ENCODE measurements at regions not wholly inside any gene's neighbourhood (a gene's known extent, or its start where the extent isn't known, plus 50 kb on each side); places are given as distances from the start of the nearest gene placed in this dataset.

- CTCF ChIA-PET = no interaction called here
- H3K27me3 Mint-ChIP-seq (ENCODE audit: unreplicated experiment) = no peaks in the 10 kb centered on the region
- no peak for DNase-seq
- intact Hi-C loops (cut with micrococcal nuclease; ENCODE audit: unreplicated experiment) = no loop called here
- no peaks in the 10 kb centered on the region for H3K36me3 Mint-ChIP-seq (ENCODE audit: insufficient read depth, unreplicated experiment)
- H3K27ac Mint-ChIP-seq (ENCODE audit: unreplicated experiment) = no peak overlapping the region
- no peaks in the 10 kb centered on the region for H3K9me3 Mint-ChIP-seq (ENCODE audit: low read depth, unreplicated experiment)
- BruUV-seq (replicated peaks) = no TSS peak
- no peak overlapping the region for H3K4me3 Mint-ChIP-seq (ENCODE audit: low read depth, unreplicated experiment)
- TF ChIP-seq, protein P1, sequence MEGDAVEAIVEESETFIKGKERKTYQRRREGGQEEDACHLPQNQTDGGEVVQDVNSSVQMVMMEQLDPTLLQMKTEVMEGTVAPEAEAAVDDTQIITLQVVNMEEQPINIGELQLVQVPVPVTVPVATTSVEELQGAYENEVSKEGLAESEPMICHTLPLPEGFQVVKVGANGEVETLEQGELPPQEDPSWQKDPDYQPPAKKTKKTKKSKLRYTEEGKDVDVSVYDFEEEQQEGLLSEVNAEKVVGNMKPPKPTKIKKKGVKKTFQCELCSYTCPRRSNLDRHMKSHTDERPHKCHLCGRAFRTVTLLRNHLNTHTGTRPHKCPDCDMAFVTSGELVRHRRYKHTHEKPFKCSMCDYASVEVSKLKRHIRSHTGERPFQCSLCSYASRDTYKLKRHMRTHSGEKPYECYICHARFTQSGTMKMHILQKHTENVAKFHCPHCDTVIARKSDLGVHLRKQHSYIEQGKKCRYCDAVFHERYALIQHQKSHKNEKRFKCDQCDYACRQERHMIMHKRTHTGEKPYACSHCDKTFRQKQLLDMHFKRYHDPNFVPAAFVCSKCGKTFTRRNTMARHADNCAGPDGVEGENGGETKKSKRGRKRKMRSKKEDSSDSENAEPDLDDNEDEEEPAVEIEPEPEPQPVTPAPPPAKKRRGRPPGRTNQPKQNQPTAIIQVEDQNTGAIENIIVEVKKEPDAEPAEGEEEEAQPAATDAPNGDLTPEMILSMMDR (IDR thresholded peaks at IDR 0.05; ENCODE audit: unreplicated experiment) = no peak
- H3K4me1 Mint-ChIP-seq (ENCODE audit: low read depth, unreplicated experiment) = no peaks in the 10 kb centered on the region
Observed at GRCh38 chr2:118459426-118459825, 371.2 kb downstream of the INSIG2 start.

DNA sequence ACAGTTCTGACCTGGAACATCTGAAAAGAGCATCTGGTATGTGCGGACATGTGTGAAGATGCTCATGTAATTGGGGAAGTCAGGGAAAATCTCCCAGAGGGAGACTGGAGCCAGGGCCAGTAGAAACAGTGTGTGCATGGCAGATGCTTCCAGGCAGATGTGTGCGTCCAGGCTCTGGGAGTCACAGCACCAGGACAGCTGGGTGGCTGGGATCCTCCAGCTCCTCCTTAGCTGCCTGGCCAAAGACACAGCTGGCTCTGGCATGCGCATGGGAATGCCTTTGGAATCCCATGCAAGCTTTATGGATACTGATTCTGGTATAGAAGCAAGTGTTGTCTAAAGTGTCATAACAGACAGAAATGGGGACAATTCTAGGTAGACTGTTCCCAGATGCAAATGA lies 369.7 kb downstream of the INSIG2 start:
- H3K4me3 Mint-ChIP-seq (ENCODE audit: low read depth, unreplicated experiment) = no peak overlapping the region
- CTCF ChIA-PET = no interaction called here
- H3K9me3 Mint-ChIP-seq (ENCODE audit: low read depth, unreplicated experiment) = peaks cover 3% of the 10 kb centered on the region
- BruUV-seq (replicated peaks) = no TSS peak
- DNase-seq = no peak
- intact Hi-C loops (cut with micrococcal nuclease; ENCODE audit: unreplicated experiment) = no loop called here
- no peaks in the 10 kb centered on the region for H3K36me3 Mint-ChIP-seq (ENCODE audit: insufficient read depth, unreplicated experiment)
- no peaks in the 10 kb centered on the region for H3K27me3 Mint-ChIP-seq (ENCODE audit: unreplicated experiment)
- no peak overlapping the region for H3K27ac Mint-ChIP-seq (ENCODE audit: unreplicated experiment)
- no peaks in the 10 kb centered on the region for H3K4me1 Mint-ChIP-seq (ENCODE audit: low read depth, unreplicated experiment)
- TF ChIP-seq, protein P1 (IDR thresholded peaks at IDR 0.05; ENCODE audit: unreplicated experiment) = no peak

DNA sequence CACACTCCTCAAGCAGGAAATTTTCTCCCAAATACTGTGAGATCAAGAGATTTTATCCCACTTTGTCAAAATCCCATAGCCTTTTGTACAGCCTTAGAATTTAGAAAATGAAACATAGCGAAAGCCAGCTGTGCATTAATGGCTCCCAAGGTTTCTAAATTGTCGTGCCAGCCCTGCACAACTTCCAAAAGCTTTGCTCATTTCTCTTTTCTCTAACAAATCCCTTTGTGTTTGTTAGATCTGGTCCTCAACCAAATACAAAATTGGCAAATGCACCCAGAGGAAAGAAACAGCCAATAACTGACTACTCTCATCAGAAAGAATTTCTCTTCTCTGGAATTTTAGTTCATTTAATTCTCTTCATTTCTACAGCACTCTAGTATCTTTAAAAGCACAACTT lies 361.1 kb downstream of the INSIG2 start:
- H3K4me1 Mint-ChIP-seq (ENCODE audit: low read depth, unreplicated experiment) = peaks cover 2% of the 10 kb centered on the region
- no peaks in the 10 kb centered on the region for H3K36me3 Mint-ChIP-seq (ENCODE audit: insufficient read depth, unreplicated experiment)
- H3K9me3 Mint-ChIP-seq (ENCODE audit: low read depth, unreplicated experiment) = peaks cover 3% of the 10 kb centered on the region
- CTCF ChIA-PET = no interaction called here
- TF ChIP-seq, protein P1 (IDR thresholded peaks at IDR 0.05; ENCODE audit: unreplicated experiment) = no peak
- no peak overlapping the region for H3K27ac Mint-ChIP-seq (ENCODE audit: unreplicated experiment)
- intact Hi-C loops (cut with micrococcal nuclease; ENCODE audit: unreplicated experiment) = no loop called here
- BruUV-seq (replicated peaks) = no TSS peak
- H3K27me3 Mint-ChIP-seq (ENCODE audit: unreplicated experiment) = no peaks in the 10 kb centered on the region
- H3K4me3 Mint-ChIP-seq (ENCODE audit: low read depth, unreplicated experiment) = no peak overlapping the region
- DNase-seq = no peak

- no TSS peak for BruUV-seq (replicated peaks)
- H3K27ac Mint-ChIP-seq (ENCODE audit: unreplicated experiment) = peak overlapping the region; percentile 85
- no peaks in the 10 kb centered on the region for H3K36me3 Mint-ChIP-seq (ENCODE audit: insufficient read depth, unreplicated experiment)
- TF ChIP-seq, protein P1 (IDR thresholded peaks at IDR 0.05; ENCODE audit: unreplicated experiment) = no peak
- no peaks in the 10 kb centered on the region for H3K27me3 Mint-ChIP-seq (ENCODE audit: unreplicated experiment)
- peaks cover 5% of the 10 kb centered on the region for H3K9me3 Mint-ChIP-seq (ENCODE audit: low read depth, unreplicated experiment)
- CTCF ChIA-PET = interaction anchor here (1.0 kb wide), 1 partner anchor 412 kb away, joined by 3 read pairs; no protein-coding TSS in a partner anchor
- intact Hi-C loops (cut with micrococcal nuclease; ENCODE audit: unreplicated experiment) = no loop called here
- H3K4me1 Mint-ChIP-seq (ENCODE audit: low read depth, unreplicated experiment) = peaks cover 22% of the 10 kb centered on the region
- H3K4me3 Mint-ChIP-seq (ENCODE audit: low read depth, unreplicated experiment) = no peak overlapping the region
- DNase-seq = no peak
Observed at GRCh38 chr2:118443596-118443995, 355.3 kb downstream of the INSIG2 start.
